Non-pigmented ciliary epithelial cell (primary cell): ENCODE measurements at regions not wholly inside any gene's neighbourhood (a gene's known extent, or its start where the extent isn't known, plus 50 kb on each side); places are given as distances from the start of the nearest gene placed in this dataset.

ENCODE experiments used
- DNase-seq: peaks from one replicate; pipeline ENCODE4 v3.0.0-alpha.2; 2010; ENCODE audit warnings: low read depth

GRCh38 chr19:31601855-31602254 is 252.6 kb upstream of the TSHZ3 start:
- no peak for DNase-seq

DNA sequence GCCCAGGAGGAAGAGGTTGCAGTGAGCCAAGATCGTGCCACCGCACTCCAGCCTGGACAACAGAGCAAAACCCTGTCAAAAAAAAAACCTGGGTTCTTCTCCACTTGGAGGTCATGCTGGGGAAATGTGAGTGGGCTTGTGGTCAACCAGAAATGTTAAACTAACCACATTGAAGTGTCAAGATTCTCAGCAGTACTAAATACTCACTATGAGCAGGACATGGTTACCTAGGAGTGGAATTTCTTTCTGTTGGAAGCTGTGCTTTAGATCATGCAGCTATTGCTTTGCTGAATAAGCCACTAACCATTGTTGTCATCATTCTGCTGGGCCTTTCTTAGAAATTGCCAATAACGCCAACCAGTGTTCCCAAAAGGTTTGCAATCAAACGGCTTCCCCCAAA is 253.3 kb upstream of the TSHZ3 start:
- no peak for DNase-seq

DNA sequence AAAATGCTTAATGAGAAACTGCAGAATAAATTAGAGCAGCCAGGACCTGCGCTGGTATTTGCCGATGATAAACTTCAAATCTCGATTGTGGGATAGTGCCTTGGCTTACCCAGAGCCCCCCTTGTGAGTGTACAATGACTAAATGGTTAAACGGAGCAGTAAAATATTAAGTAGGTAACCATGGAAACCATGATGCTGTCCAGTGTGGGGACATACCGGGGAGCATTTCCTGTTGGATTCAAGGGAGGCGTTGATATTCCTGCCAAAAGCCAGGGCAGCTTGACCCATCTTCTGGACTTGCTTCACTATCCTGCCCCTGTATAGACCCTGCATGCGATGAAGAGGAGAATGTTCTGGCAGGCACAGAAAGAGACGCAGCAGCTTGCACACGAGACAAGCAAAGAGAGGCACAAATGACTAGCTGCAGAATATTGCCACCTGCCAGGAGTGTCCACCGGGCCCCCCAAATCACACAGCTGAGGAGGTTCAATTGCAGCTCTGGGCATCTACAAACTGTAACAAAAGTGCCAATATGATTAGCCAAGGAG is 255.3 kb upstream of the TSHZ3 start:
- no peak for DNase-seq

GRCh38 chr19:31610018-31610417 is 260.8 kb upstream of the TSHZ3 start:
- DNase-seq: no peak

- DNase-seq: no peak
Measured at GRCh38 chr19:31611046-31611877, 262.0 kb upstream of the TSHZ3 start.

- DNase-seq: no peak
Measured at GRCh38 chr19:31612873-31613272, 263.6 kb upstream of the TSHZ3 start.

GRCh38 chr19:31613683-31614219 is 264.5 kb upstream of the TSHZ3 start:
- DNase-seq: no peak

GRCh38 chr19:31616031-31616430 is 266.8 kb upstream of the TSHZ3 start:
- no peak for DNase-seq

GRCh38 chr19:31617010-31617585 is 267.9 kb upstream of the TSHZ3 start:
- no peak for DNase-seq

- DNase-seq: no peak
Measured at GRCh38 chr19:31625056-31625455, 275.8 kb upstream of the TSHZ3 start.

DNA sequence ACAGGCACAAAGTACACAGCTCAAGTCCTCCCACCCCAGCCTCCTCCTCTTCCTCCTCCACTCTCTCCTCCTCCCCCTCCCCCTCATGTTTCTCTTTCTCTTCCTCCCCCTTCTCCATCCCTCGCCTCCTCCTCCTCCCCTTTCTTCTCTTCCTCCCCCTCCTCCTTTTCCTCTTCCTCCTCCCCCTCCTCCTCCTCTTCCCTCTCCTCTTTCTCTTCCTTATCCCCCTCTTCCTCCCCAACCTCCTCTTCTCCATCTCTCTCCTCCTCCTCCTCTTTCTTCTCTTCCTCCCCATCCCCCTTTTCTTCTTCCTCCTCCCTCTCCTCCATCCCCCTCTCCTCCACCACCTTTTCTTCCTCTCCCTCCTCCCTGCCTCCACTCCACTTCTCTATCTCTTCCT is 276.3 kb upstream of the TSHZ3 start:
- DNase-seq: no peak

DNA sequence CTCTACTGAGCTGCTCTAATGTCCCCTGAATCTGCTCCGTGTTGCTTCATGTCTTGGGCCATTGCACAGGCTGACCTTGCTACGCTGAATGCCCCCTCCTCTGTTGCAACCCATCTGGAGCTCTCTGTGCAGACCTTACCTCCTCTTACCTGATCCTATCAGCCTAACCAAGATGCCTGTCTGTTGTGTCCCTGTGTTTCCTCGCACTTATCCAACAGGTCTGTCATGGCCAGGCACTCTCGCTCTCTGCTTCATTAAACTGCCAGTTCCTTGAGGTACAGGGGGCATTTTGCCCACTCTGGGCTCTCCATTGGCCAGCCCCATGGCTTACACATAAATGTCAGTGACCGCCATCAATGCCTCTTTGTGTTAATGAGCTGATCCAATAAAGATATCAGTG is 277.7 kb upstream of the TSHZ3 start:
- no peak for DNase-seq

DNA sequence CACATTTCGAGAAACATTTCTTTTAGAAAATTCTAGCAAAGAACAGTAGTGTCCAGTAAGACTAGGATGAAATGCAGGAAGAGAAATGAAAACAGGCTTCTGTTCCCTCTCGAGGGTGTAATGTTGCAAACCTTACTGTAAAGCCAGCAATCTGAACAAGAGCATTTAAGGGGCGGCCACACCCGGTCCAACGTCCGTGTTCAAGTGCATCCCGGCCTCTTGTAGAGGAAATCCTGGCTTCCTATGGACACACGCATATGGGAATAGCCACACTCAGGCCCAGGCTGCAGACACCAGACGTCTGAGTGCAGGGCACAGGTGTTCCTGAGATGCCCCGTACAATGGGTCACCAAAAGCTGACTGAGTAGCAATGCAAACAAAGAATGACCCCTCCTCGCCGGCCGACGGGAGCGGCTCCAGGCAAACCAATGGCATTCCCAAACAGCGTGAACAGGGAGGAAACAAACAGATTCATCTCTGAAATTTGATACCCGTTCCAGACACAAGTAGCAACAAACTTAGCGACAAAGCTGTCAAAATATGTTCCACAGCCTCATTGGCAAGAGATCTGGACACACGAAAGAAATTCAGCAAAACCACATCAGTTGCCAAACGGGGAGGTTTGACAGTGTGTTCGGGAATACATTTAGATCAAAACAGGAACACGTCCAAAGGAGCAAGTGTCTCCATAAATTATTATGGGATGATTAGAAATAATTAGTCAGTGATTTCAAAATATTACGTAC is 278.6 kb upstream of the TSHZ3 start:
- DNase-seq: no peak

- DNase-seq: no peak
Measured at GRCh38 chr19:31629579-31630363, 280.5 kb upstream of the TSHZ3 start.

- DNase-seq: no peak
Measured at GRCh38 chr19:31633014-31633413, 283.8 kb upstream of the TSHZ3 start.

GRCh38 chr19:31639306-31639705 is 290.1 kb upstream of the TSHZ3 start:
- DNase-seq: no peak

GRCh38 chr19:31641591-31641990 is 292.4 kb upstream of the TSHZ3 start:
- DNase-seq: no peak

GRCh38 chr19:31648347-31648746 is 299.1 kb upstream of the TSHZ3 start:
- DNase-seq: no peak

DNA sequence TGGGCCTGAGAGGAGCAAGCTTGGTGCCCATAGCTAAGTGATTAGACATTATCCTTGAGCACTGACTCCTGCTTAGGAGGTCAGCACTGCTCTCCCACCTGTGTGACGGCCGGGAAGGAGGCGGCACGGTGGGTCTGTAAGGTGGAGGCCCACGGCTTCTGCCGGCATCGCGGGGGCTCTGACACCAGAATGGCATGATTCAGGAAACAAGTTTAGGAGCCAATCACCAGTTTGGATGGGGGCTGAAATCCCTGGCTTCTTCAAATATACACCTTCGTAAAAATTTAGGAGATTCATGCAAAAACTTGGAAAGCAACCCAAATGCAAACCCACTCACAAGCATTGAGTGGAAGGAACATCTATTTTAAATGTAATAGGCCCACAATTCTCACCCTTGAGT is 307.3 kb upstream of the TSHZ3 start:
- DNase-seq: no peak

- no peak for DNase-seq
Measured at GRCh38 chr19:31658993-31659896, 310.0 kb upstream of the TSHZ3 start.

DNA sequence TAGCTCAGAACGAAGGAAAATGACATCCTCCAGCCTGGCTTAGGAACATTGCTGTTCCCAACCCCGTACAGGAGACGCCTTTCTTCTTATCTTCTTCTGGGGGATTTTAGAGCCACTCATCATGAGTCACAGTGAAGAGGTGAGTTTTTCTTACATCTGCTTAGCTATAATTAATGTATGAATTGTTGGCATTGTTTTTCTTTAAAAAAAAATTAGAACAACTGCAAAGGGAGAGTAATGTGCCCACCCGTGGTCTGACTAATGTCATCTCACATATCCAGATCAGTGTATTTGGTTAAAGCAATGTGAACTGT is 310.6 kb upstream of the TSHZ3 start:
- no peak for DNase-seq
